Ovary (tissue), 3 donors: ENCODE measurements at regions not wholly inside any gene's neighbourhood (a gene's known extent, or its start where the extent isn't known, plus 50 kb on each side); places are given as distances from the start of the nearest gene placed in this dataset.

Source experiments
- CTCF ChIP-seq, 3 donors: fragments of 450-650 bp in 2 of 3; fragments of 200-600 bp in 1 of 3; IDR thresholded peaks; one replicate each; pipeline versions ENCODE4 v1.5.1 to v1.8.0; 2016 to 2022; ENCODE audit warnings: antibody characterized with exemption in 3 of 3, mild to moderate bottlenecking in 1 of 3
- EP300 ChIP-seq: sonication (generic); formaldehyde crosslinking; IDR thresholded peaks from one replicate; pipeline ENCODE4 v1.6.1; 2017; ENCODE audit warnings: antibody characterized with exemption
- POLR2A ChIP-seq: fragments of 450-650 bp; IDR thresholded peaks from one replicate; pipeline ENCODE4 v1.6.1; 2017; ENCODE audit warnings: antibody characterized with exemption, mild to moderate bottlenecking, moderate library complexity
- donor health status: DM: no; HTN: no; CAD: no.

GRCh38 chr5:37899037-37899436 lies 59.2 kb upstream of the GDNF start:
- TF ChIP-seq CTCF (IDR thresholded peaks at IDR 0.05) (no peak), POLR2A (no peak), EP300 (no peak)
